Neural cell (in vitro differentiated cells): ENCODE measurements at regions not wholly inside any gene's neighbourhood (a gene's known extent, or its start where the extent isn't known, plus 50 kb on each side); places are given as distances from the start of the nearest gene placed in this dataset.

ENCODE experiments used
- H2AFZ ChIP-seq: fragments of 200-600, 300-800 bp; sonication (generic), shearing (Covaris generic); 2 replicates; pipeline ENCODE4 v1.6.0; 2014; ENCODE audit warnings: low read depth, mild to moderate bottlenecking, antibody characterized with exemption, low read length, moderate library complexity
- H3F3A ChIP-seq: fragments of 200-600 bp; shearing (Covaris generic); 2 replicates; pipeline ENCODE4 v1.6.1; 2016; ENCODE audit warnings: mild to moderate bottlenecking, moderate library complexity, mixed read lengths, antibody characterized with exemption, low read length; ENCODE audit not compliant: insufficient read depth, poor library complexity, severe bottlenecking
- H3K27ac ChIP-seq: fragments of 200-600, 300-800 bp; sonication (generic), shearing (Covaris generic); 2 replicates; pipeline ENCODE4 v1.5.1; 2014; ENCODE audit warnings: mild to moderate bottlenecking, low read length, moderate library complexity
- H3K27me3 ChIP-seq: fragments of 300-800, 200-600 bp; sonication (generic), shearing (Covaris generic); 2 replicates; pipeline ENCODE4 v1.6.0; 2014; ENCODE audit warnings: mild to moderate bottlenecking, low read depth, low read length, moderate library complexity; ENCODE audit not compliant: insufficient read depth
- H3K36me3 ChIP-seq: fragments of 300-800, 200-600 bp; sonication (generic), shearing (Covaris generic); 2 replicates; pipeline ENCODE4 v1.5.1; 2014; ENCODE audit warnings: mild to moderate bottlenecking, antibody characterized with exemption, low read length, moderate library complexity; ENCODE audit not compliant: insufficient read depth
- H3K4me2 ChIP-seq: fragments of 300-800, 200-600 bp; sonication (generic), shearing (Covaris generic); 2 replicates; pipeline ENCODE4 v1.6.0; 2014; ENCODE audit warnings: mild to moderate bottlenecking, low read length
- H3K4me3 ChIP-seq: fragments of 300-800, 200-600 bp; sonication (generic), shearing (Covaris generic); 2 replicates; pipeline ENCODE4 v1.5.1; 2014; ENCODE audit warnings: mild to moderate bottlenecking, low read length, moderate library complexity
- H3K79me2 ChIP-seq: fragments of 200-600 bp; shearing (Covaris generic); replicated peaks from 2 replicates; pipeline ENCODE4 v1.6.0; 2014; ENCODE audit warnings: mild to moderate bottlenecking, low read length, moderate library complexity; ENCODE audit not compliant: insufficient read depth
- H3K9ac ChIP-seq: fragments of 300-800, 200-600 bp; sonication (generic), shearing (Covaris generic); 2 replicates; pipeline ENCODE4 v1.6.1; 2016; ENCODE audit warnings: mild to moderate bottlenecking, low read length, mixed read lengths
- H3K9me2 ChIP-seq: fragments of 200-600 bp; shearing (Covaris generic); 2 replicates; pipeline ENCODE4 v1.6.1; 2016; ENCODE audit warnings: mild to moderate bottlenecking, low read length, mixed read lengths; ENCODE audit not compliant: insufficient read depth
- H3K9me3 ChIP-seq: fragments of 200-600, 300-800 bp; sonication (generic), shearing (Covaris generic); 2 replicates; pipeline ENCODE4 v1.6.1; 2016; ENCODE audit warnings: mild to moderate bottlenecking, mixed run types, low read length, moderate library complexity, mixed read lengths
- H4K20me1 ChIP-seq: fragments of 200-600 bp; shearing (Covaris generic); 2 replicates; pipeline ENCODE4 v1.6.1; 2016; ENCODE audit warnings: mild to moderate bottlenecking, mixed run types; ENCODE audit not compliant: insufficient read depth
- CTCF ChIP-seq: fragments of 450-650 bp; IDR thresholded peaks from 2 replicates; pipeline ENCODE4 v1.5.1; 2014; ENCODE audit warnings: antibody characterized with exemption, mild to moderate bottlenecking, moderate library complexity; ENCODE audit not compliant: poor library complexity, severe bottlenecking
- EP300 ChIP-seq: fragments of 450-650 bp; conservative IDR thresholded peaks from 2 replicates; pipeline ENCODE4 v1.6.1; 2014; ENCODE audit warnings: antibody characterized with exemption, mild to moderate bottlenecking, moderate library complexity; ENCODE audit not compliant: poor library complexity, severe bottlenecking
- EZH2 ChIP-seq: fragments of 200-600, 300-800 bp; shearing (Covaris generic), sonication (generic); IDR thresholded peaks from 2 replicates; pipeline ENCODE4 v1.6.1; 2014; ENCODE audit warnings: antibody characterized with exemption, low read length, borderline replicate concordance, mild to moderate bottlenecking; ENCODE audit not compliant: insufficient read depth, poor library complexity, severe bottlenecking
- MXI1 ChIP-seq: fragments of 450-650 bp; conservative IDR thresholded peaks from 2 replicates; pipeline ENCODE4 v1.6.1; 2014; ENCODE audit warnings: antibody characterized with exemption, mild to moderate bottlenecking; ENCODE audit not compliant: poor library complexity, severe bottlenecking
- POLR2AphosphoS5 ChIP-seq: IDR thresholded peaks from 2 replicates; pipeline ENCODE4 v1.6.1; 2012
- RAD21 ChIP-seq: fragments of 450-650 bp; conservative IDR thresholded peaks from 2 replicates; pipeline ENCODE4 v1.6.1; 2014; ENCODE audit warnings: antibody characterized with exemption, mild to moderate bottlenecking, moderate library complexity
- REST ChIP-seq: IDR thresholded peaks from 2 replicates; pipeline ENCODE4 v1.6.1; 2012; ENCODE audit warnings: borderline replicate concordance
- SMC3 ChIP-seq: fragments of 450-650 bp; conservative IDR thresholded peaks from 2 replicates; pipeline ENCODE4 v1.6.1; 2014; ENCODE audit warnings: antibody characterized with exemption, mild to moderate bottlenecking, moderate library complexity; ENCODE audit not compliant: poor library complexity
- TAF1 ChIP-seq: IDR thresholded peaks from 2 replicates; pipeline ENCODE4 v1.6.1; 2012; ENCODE audit warnings: low read depth

- no peaks in the 10 kb centered on the region for H4K20me1 ChIP-seq
- H2AFZ ChIP-seq = no peak overlapping the region
- H3K4me3 ChIP-seq = no peak overlapping the region
- no peak overlapping the region for H3K27ac ChIP-seq
- H3K4me2 ChIP-seq = no peak overlapping the region
- H3K9ac ChIP-seq = no peak overlapping the region
- H3K9me2 ChIP-seq = no peaks in the 10 kb centered on the region
- H3K36me3 ChIP-seq = no peaks in the 10 kb centered on the region
- H3K79me2 ChIP-seq = no peaks in the 10 kb centered on the region
- H3F3A ChIP-seq = no peaks in the 10 kb centered on the region
- TF ChIP-seq TAF1 = no peak
- no peaks in the 10 kb centered on the region for H3K9me3 ChIP-seq
- H3K27me3 ChIP-seq = no peaks in the 10 kb centered on the region
Observed at GRCh38 chr11:109789901-109790300, 303.3 kb upstream of the ZC3H12C start.

- Histone ChIP-seq H3K27ac (no peak overlapping the region), H3K36me3 (no peaks in the 10 kb centered on the region), H3K9ac (no peak overlapping the region), H3K79me2 (no peaks in the 10 kb centered on the region), H3K4me2 (no peak overlapping the region), H3K27me3 (no peaks in the 10 kb centered on the region), H3K4me3 (no peak overlapping the region), H3K9me2 (no peaks in the 10 kb centered on the region), H3K9me3 (no peaks in the 10 kb centered on the region), H2AFZ (no peak overlapping the region), H4K20me1 (no peaks in the 10 kb centered on the region), H3F3A (no peaks in the 10 kb centered on the region)
- TF ChIP-seq MXI1 (no peak), POLR2AphosphoS5 (no peak)
Observed at GRCh38 chr11:109791337-109791736, 301.9 kb upstream of the ZC3H12C start.

- no peaks in the 10 kb centered on the region for H3K27me3 ChIP-seq
- TF ChIP-seq POLR2AphosphoS5 (no peak), MXI1 (no peak), EZH2 (no peak), REST (no peak), SMC3 (no peak), TAF1 (no peak)
- no peaks in the 10 kb centered on the region for H3K36me3 ChIP-seq
- no peak overlapping the region for H2AFZ ChIP-seq
- H3K27ac ChIP-seq = no peak overlapping the region
- H3K4me3 ChIP-seq = no peak overlapping the region
- H3K9me3 ChIP-seq = no peaks in the 10 kb centered on the region
- no peak overlapping the region for H3K4me2 ChIP-seq
- no peak overlapping the region for H3K9ac ChIP-seq
- no peaks in the 10 kb centered on the region for H3K79me2 ChIP-seq
- no peaks in the 10 kb centered on the region for H3K9me2 ChIP-seq
- no peaks in the 10 kb centered on the region for H3F3A ChIP-seq
- H4K20me1 ChIP-seq = no peaks in the 10 kb centered on the region
Observed at GRCh38 chr11:109794501-109794900, 298.7 kb upstream of the ZC3H12C start.

GRCh38 chr11:109795234-109795633 is 298.0 kb upstream of the ZC3H12C start:
- Histone ChIP-seq H3K27ac (no peak overlapping the region), H3F3A (no peaks in the 10 kb centered on the region), H3K79me2 (no peaks in the 10 kb centered on the region), H2AFZ (no peak overlapping the region), H4K20me1 (no peaks in the 10 kb centered on the region), H3K4me3 (no peak overlapping the region), H3K9me2 (no peaks in the 10 kb centered on the region), H3K27me3 (no peaks in the 10 kb centered on the region), H3K9ac (no peak overlapping the region), H3K36me3 (no peaks in the 10 kb centered on the region), H3K9me3 (no peaks in the 10 kb centered on the region), H3K4me2 (no peak overlapping the region)
- TF ChIP-seq EP300 = no peak
- no peak for TF ChIP-seq RAD21
- TF ChIP-seq MXI1 = no peak
- no peak for TF ChIP-seq POLR2AphosphoS5
- TF ChIP-seq CTCF = no peak
- TF ChIP-seq TAF1 = no peak
- no peak for TF ChIP-seq SMC3
